HG02571 (cell line): ENCODE measurements at regions not wholly inside any gene's neighbourhood (a gene's known extent, or its start where the extent isn't known, plus 50 kb on each side); places are given as distances from the start of the nearest gene placed in this dataset.

ENCODE experiments used
- ATAC-seq: cut with Tn5 transposase; IDR thresholded peaks from one replicate; pipeline ENCODE4 v1.9.1; 2021; ENCODE audit warnings: mild to moderate bottlenecking, moderate library complexity; ENCODE audit not compliant: unreplicated experiment

DNA sequence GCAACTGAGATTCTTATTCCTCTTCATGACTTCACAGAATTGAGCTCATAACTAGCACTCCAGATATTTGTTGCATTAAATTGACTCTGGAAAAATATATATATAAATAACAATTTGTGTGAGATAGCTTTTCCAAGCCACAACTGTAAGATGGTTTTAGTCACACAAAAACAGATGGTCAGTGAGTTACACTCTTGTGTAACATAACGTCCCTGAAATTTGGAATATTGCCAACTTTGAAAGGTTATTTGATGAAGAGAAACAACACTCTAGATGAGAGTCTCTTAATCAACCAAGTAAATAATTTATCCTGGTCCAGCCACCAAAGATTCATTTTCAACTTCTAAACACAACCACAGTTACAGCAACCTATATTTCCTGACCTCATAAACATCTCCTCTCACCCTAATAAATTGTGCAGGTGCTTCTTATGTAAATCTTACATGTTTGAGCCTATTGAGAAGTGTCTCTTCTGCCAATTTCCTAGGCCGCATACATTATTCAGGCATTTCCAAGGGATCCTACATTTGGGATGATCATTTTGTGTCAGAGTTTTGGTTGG, 84.9 kb upstream of the ACP3 start:
- ATAC-seq: no peak

DNA sequence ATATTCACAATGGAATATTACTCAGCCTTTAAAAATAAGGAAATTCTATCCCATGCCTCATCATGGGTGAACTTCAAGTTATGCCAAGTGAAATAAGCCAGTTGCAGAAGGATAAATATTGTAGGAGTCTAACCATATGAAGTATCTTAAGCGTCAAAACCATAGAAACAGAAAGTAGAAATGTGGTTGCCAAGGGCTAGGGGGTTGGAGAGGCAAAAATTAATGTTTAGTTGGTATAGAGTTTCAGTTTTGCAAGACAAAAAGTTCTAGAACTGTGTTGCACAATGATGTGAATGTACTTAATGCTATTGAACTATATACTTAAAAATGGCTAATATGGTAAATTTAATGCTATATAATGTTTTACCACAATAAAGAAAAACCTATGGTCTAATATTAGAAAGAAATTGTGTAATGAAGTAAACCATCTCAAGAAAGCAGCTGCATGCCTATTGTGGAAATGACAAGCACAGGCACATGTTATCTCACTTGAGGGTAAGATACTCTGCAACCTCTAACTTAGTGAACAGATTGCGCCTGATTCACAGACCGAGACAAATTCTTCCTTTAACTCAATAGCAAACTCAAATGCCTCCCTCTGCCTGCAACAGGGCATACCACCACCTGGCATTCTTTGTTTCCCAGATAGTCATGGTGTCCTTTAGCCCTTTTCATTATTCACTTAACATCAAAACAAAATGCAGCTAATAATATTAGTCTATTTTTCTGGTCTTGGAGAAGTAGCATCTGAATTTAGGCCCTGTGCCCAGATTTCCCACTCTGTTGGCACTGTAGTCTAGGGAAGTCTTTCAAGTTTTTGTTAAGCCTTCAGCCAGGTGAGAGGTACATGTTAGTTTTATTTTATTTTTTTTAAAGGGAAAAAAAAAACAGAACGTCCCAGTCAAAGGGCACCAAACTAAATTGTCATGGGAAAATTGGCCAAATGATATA, 80.2 kb upstream of the ACP3 start:
- peak; percentile 72 for ATAC-seq

DNA sequence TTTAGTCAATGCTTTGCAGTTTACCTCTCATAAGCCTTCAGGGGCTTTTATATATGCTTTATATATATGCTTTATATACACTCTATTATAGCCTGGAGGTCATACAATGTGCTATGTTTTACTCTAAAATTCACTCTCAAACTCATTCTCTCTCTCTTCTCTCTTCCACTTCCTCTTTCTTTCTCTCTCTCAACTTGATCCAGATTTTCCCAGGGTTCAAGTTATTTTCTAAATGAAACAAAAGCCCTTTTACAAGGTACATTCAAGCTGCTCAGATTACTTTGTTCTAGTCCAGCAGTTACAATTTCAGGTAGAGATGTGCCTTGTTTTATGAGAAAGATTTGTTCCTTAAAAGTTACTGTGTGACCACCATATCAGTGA, 79.6 kb upstream of the ACP3 start:
- ATAC-seq: no peak

DNA sequence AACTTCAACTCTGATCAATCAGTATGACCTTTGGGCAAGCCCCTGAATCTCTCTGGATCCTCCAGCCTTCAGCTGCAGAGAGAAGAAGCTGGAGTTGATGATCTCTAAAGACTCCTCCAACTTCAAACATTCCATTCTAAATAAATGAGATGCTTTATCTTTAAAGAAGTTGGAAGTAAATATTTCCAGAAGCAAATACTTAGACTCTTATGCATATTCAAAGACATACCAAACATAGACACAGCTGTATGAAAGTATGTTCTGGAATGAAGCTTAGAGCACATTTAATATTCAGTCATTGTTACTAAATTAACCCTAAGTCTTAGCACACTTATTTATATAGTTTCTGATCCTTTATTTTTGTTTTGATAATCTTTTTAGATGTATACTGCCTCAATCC, 77.6 kb upstream of the ACP3 start:
- no peak for ATAC-seq

DNA sequence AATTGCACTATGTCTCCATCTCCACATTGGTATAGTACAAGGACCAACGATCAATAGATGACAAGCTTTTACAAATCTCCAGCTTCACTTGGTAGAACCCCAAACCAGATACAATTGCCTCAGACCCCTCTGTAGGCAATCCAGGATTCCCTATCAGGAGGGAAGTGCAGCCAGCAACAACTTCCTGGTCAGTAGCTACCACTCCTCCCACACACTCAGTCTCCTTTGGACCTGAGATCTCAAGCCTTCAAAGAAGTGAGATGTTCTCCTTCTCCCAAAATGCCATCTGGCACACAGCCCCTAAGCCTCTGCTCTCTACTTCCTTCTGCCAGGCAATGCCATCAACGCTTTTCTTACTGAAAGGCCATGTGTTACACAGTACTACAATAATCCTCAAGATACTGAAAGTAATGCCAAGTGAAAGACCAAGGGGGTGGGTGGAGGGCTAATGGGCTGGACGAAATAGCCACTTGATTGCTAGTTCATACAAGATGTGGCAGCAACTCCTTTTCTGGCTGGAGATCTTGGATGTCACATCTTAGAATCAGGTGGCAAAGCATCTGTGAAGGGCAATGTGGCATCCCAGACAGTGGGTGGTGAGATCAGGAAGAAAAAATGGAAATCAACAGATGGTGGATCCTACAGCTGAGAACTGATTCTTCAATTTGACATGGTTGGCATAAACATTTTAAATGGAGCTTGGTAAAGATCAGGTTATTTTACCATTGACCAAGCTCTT, 75.3 kb upstream of the ACP3 start:
- no peak for ATAC-seq

DNA sequence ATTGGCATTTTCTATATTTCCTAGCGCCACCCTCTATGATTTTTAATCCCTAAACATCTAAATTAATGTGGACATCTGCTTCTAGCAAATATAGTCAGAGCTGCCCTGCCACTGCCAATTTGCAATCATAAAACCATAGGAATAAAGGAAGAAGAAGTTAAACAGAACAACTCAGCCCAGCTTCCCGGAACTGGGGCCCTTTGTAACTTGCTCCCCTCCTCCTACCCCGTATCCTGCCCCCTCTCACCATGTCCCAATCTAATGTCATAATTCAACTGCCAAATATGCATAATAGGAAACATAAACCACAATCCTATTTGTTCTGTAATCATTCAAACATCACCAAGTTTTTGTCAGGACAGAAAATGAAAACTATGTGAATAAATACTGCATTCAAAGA, 74.4 kb upstream of the ACP3 start:
- no peak for ATAC-seq

DNA sequence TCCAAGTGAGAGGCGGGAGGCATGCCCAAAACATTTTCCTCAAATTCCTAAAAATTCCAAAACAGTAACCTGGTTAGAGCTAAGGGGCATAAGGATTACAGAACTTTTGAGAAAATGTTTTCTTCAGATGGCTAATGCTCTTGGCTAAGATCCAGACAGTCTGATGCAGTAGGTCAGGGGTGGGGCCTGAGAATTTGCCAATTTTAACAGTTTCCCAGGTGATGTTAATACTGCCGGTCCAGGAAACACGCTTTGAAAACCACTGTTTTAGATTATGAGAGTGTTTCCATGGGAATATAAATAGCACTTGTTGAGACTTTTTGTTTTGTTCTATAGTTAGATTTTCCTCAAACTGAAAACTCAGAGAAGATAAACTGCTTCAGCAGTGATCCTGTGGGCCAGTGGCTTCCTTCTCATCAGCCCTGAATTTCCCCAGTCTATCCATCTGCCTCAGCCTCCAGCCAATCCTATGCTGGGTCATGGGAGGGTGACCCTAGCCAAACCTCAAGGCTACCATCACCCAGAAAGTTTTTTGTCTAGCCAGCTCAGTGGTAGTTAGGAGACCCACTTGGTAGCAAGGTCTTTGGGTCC, 71.6 kb upstream of the ACP3 start:
- no peak for ATAC-seq

DNA sequence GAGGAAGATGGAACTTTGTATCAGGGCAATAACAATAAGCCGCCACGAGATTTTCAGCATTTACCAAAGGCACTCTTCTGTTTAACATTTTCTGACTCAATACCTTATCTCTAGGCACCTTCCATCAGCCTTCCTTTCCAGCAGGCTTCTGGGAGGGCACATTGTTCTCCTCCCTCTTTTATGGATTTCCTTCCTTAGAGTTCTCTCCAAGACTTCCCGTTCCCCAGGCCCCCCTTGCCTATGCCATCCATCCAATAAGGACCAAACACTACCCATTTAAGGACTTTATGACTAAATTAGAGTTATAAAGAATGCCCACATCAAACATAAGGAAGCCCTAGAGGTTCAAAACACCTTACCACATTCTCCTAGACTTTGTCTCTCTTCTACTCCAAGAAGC, 71.0 kb upstream of the ACP3 start:
- no peak for ATAC-seq

DNA sequence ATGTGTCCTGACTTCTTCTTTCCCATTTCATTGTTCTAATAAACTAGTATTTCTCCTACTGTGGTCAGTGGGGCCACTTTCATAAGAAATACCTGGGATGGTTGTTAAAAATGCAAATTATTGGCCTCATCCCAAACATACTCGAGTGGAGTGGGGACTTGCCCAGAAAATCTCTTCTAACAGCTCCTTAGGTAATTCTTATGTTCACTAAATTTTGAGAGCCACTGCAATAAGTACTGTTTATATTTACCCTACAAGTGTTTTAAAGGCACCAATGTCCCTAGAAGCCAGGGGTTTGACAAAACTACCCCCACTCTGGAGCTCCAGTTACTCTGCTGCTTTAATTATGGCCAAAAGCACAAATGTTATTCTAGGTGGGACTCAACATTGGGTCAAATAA, 70.0 kb upstream of the ACP3 start:
- ATAC-seq: no peak

DNA sequence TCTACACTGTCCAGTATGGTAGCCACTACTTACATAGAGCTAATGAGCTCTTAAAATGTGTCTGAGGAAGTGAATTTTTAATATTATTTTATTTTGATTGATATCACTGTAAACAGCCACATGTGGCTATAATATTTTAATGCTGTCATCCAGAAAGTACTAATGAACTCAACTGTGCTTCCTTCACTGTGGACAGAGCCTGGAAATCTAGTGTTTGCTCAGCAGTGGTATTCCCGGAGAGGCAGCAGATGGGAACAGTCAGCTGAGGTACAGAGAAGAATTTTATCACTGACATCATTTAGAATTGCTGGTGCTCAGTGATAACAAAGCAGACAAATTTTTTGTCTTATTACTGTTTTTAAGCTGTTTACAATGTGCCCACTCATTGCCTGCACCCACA, 68.7 kb upstream of the ACP3 start:
- no peak for ATAC-seq

DNA sequence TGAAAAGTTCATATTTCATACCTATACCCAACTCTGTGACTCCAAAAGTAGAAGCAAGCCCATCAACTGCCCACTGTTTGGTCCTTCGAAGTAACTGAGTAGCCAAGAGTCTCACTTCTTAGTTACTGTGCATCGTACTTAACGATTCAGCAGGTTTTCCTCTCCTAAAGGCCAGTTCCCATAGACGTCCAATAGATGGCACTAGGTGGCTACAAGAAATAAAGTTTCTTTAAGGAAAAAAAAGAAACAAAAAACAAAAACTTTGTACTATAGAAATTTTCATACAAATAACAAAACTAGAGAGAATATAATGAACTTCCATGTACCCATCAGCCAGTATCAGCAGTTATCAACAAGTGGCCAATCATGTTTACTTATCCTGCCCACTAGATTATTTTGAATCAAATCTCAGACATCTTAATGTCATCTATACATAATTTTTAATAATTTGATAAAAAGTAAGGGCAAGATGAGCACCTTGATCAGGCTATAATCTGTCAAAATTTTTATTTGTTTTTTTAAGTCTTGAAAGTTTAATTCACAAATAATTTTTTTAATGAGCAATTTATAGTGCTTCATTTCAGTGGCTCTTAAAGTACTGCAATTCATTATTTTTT, 63.8 kb upstream of the ACP3 start:
- no peak for ATAC-seq

DNA sequence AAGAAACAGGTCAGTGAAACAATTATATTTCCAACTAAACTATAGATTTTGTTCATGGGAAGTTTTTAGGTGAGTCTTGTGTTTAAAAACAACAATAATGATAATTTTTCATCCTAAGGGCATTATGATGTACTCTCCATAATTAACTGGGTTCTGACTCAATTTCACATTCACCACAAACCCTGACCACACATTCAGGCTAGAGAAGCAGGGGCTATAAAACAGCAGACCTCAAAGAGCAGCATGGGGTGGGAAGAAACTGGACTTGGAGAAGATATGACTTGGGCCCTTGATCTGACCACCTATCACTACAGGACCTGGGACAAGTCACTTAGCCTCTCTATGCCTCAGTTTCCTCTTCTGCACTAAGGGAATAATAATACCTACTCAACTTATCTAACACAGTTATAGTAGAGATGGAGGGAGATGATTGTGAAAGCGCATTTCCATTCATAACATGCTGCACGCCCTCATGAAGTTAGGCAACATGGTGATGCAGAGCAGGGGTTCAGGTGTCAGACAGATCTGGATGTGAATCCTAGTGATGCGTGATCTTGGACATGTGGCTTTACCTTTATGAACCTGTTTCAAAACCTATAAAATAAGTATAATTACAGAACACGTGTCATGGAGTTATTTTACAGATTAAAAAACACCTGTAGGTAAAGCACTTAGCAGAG, 63.0 kb upstream of the ACP3 start:
- ATAC-seq: no peak

DNA sequence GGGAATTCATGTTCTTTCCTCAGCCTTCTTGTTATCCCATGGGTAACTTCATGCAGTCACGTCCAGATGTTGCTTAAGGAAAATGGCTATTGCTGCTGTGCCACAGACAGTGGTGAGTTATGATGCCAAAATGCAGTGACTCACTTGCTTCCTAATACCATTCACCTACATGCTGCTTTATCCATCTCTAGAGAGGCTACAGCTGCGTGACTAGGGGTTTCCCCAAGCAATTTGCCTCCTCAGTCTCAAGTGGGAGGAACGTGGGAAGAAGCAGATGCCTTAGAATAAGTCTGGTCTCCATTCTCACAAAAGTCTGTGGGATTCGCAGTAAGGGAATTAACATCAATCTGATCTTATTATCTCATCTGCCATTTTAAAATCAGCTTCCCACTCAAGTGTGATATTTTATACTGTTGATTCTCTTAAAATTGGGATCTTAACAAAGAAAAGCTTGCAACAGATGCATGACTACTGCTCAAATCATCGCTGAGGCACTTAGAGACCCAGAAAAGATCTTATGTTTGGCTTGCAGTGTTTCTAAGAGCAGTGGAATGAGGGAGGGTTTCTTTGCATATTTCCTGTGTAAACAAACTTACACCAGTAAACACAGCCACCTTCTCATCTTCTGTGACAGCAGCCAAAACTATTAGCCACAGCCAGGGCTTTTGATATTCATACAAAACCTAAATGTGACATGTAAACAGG, 62.0 kb upstream of the ACP3 start:
- ATAC-seq: no peak

DNA sequence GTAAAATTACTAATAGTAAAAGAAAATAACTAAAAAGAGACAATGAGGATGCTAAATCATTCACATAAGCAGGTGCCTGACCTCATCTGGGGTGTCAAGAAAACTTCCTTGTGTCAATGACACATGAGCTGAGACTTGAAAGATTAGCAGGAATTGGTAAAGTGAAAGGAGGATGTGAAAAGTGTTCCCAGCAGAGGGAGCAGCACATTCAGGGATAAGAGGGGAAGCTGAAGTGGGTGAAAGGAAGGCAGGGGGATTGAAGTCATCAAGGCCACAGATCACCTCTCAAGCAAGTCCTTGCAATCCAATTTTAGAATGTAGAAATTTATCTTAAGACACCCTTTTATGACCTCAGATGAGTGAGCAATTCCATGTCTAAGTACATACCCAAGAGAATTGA, 60.2 kb upstream of the ACP3 start:
- ATAC-seq: no peak

DNA sequence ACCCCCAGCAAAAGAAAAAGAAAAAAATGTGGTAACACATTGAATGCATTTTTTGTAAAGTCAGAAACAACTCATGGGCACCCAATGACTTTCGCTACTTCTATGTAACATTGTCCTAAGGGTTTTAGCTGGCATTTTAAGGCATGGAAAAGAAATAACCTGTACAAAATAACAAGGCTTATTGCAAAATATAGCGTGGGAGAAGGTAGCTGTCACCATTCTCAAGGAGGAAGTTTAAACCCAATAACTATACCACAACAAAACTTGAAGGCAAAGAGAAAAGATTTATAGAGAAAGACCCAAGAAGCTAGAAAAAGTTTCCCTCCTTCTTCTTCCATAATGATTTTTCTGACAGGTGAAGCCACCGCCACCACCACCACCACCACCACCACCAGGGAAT, 55.7 kb upstream of the ACP3 start:
- ATAC-seq: no peak

DNA sequence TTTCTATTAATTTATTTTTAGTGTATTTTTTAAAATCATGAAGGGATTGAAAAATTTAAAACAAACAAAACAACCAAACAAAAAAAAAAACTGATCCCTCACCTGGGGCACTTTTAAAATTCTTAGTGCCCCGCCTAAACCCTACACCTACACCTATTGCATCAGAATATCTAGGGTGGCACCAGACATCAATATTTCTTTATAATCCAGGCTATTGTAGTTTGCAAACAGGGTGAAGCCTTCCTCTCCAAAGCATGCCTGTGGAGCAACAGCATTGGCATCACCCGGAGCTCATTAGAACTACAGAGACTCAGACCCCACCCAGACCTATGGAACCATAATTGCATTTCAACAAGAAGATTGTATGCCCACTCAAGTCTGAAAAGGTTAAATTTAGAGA, 54.9 kb upstream of the ACP3 start:
- ATAC-seq: no peak

DNA sequence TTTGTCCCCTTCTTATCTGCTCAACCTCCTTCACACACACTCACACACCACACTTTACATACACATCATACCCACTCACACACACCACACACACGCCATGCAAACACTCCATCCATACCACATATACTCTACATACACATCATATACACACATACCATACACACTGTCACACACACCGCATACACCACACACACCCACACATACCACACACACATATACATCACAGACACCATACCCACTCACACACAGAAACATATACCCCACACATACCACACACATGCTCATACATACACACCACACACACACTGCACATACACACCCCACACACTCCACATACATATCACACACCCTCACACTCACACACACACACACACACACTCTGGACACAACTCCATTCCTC, 54.3 kb upstream of the ACP3 start:
- ATAC-seq: no peak

DNA sequence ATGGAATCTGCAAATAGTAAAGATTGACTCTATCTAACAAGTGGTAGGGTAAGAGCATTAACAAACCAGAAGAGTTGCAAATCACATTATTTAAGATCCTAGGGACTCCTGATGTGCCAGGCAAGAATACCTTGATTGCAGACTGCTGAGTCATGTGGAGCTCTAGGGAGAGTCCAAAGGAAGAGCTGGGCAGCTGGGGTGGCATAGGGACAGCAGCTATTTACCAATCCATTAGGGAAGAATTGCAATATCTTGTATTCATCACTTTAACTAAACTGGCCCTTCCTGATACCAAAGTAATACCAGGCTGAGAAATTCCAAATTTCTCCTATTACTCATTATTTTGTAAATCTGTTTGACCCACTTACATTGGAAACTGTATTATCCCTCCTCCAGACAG, 52.2 kb upstream of the ACP3 start:
- no peak for ATAC-seq

DNA sequence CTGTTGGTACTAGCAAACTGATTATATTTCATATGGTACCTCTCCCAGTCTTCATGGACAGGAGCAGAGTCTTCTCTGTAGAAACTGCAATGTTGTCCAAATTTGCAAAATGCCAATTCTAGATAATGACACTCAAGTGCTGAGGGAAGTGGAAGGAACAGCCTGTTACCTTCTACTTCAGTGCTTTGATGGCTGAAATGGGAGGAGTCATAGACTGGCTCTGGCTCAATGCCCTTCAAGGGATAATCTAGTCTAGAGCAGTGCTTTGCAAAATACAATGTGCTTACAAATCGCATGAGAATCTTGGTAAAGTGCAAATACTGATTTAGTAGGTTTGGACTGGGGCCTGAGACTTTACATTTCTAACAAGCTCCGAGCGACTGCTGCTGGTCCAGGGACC, 51.7 kb upstream of the ACP3 start:
- no peak for ATAC-seq

DNA sequence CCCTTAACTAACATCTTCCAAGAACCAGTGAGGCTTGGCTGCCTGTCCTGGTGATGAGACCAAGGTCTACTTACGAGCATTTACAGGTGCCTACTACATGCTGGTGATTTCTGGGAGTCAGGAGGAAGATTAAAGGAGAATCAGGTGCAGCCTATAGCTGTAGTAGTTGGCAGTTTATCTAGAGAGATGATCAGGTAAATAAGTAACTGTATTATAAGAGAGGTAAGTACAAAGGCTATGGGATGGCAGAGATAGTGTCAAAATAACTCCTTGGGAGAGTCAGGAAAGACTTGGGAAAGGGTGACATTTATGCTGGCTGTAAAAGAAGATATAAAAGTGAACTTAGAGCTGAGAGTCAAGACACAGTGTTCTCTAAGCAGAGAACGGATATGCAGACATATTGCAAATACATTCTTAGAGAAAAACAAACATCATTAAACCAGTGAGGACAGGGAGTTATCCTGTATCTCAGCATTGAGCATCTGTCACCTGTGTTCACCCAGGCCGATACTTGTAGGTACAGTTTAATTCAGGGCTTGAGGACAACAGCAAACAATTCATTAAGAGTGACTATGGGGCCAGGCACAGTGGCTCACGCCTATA, 49.7 kb upstream of the ACP3 start:
- ATAC-seq: no peak
